Body of pancreas (tissue), 4 donors: ENCODE measurements at regions not wholly inside any gene's neighbourhood (a gene's known extent, or its start where the extent isn't known, plus 50 kb on each side); places are given as distances from the start of the nearest gene placed in this dataset.

ENCODE experiments used
- ATAC-seq: fragments of 150-250 bp; one replicate; pipeline ENCODE4 v1.9.1; 2016
- DNase-seq, 4 donors: peaks; one replicate each; pipeline ENCODE4 v3.0.0-alpha.2; 2019
- H3K27ac ChIP-seq, 4 donors: fragments of 200-600 bp; sonication (generic); 1 replicate in 3 of 4; 2 replicates in 1 of 4; pipeline versions ENCODE4 v1.5.1 to v1.6.1; 2016 to 2019; ENCODE audit warnings: mild to moderate bottlenecking in 1 of 4, mixed read lengths in 1 of 4, moderate library complexity in 1 of 4
- H3K27me3 ChIP-seq, 2 donors: fragments of 200-600 bp; sonication (generic); one replicate each; pipeline ENCODE4 v1.6.0; 2016; ENCODE audit warnings: mild to moderate bottlenecking in 1 of 2
- H3K36me3 ChIP-seq, 2 donors: fragments of 200-600 bp; sonication (generic); replicated peaks in 1 of 2; 2 replicates each; pipeline ENCODE4 v1.5.1; 2016; ENCODE audit warnings: low read depth in 2 of 2; ENCODE audit not compliant: insufficient read depth in 1 of 2
- H3K4me1 ChIP-seq: fragments of 200-600 bp; sonication (generic); one replicate; pipeline ENCODE4 v1.6.0; 2016
- H3K4me3 ChIP-seq, 2 donors: fragments of 200-600 bp; sonication (generic); 1 replicate in 1 of 2; 2 replicates in 1 of 2; pipeline ENCODE4 v1.5.1; 2016 to 2019
- H3K9me3 ChIP-seq, 3 donors: fragments of 200-600 bp; sonication (generic); 1 replicate in 2 of 3; 2 replicates in 1 of 3; pipeline ENCODE4 v1.5.1; 2016
- CTCF ChIP-seq, 7 experiments: fragments of 450-650 bp in 4 of 7; fragments of 200-600 bp in 3 of 7; sonication (generic) in 3 of 7; IDR thresholded peaks; one replicate each; pipeline ENCODE4 v1.5.1; 2016 to 2019; ENCODE audit warnings: antibody characterized with exemption in 7 of 7
- POLR2A ChIP-seq, 3 donors: fragments of 450-650 bp; IDR thresholded peaks; one replicate each; pipeline ENCODE4 v1.6.1; 2016; ENCODE audit warnings: antibody characterized with exemption in 3 of 3, mild to moderate bottlenecking in 2 of 3
- WGBS, 2 donors: methylation state at CpG; one replicate each; pipeline ENCODE4 v1.1.5; 2017; 5-methylcytosine and 5-hydroxymethylcytosine counted together
- intact Hi-C: fragments of 100-400 bp; cut with DNase I; formaldehyde crosslinking; loops from one replicate; pipeline ENCODE4 v1.15.1; 2023

DNA sequence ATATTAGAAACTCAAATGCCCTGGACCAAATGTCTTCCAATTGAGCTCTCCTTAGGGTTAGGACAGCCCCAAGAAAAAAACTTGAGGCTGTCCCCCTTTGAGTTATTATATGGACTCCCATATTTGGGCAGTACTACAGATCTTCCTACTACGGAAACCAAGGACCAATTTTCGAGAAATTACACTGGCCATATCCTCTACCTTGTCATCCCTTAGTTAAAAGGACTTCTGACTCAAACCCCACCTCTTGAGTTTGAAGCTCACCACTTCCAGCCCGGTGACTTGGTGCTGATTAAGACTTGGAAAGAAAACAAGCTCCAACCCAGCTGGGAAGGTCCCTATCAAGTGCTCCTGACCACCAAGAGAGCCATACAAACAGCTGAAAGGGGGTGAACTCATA, 497.0 kb upstream of the GRAMD2B start:
- WGBS, 2 donors = 74 to 85% methylated on average over 3 of the region's 3 CpGs
- Histone ChIP-seq H3K4me1 (no peaks in the 10 kb centered on the region), H3K27ac (no peak overlapping the region), H3K27me3 (no peaks in the 10 kb centered on the region), H3K9me3 (no peaks in the 10 kb centered on the region), H3K4me3 (no peak overlapping the region), H3K36me3 (no peaks in the 10 kb centered on the region)
- DNase-seq (no peak), ATAC-seq (no peak)
- no peak for TF ChIP-seq CTCF (IDR thresholded peaks at IDR 0.05)
- TF ChIP-seq POLR2A (IDR thresholded peaks at IDR 0.05) = no peak
- intact Hi-C loops = no loop called here

GRCh38 chr5:125928663-125929062, 494.5 kb upstream of the GRAMD2B start:
- Histone ChIP-seq H3K9me3 (no peaks in the 10 kb centered on the region), H3K27me3 (no peaks in the 10 kb centered on the region), H3K27ac (no peak overlapping the region), H3K36me3 (no peaks in the 10 kb centered on the region), H3K4me1 (no peaks in the 10 kb centered on the region), H3K4me3 (no peak overlapping the region)
- TF ChIP-seq CTCF (IDR thresholded peaks at IDR 0.05) (no peak), POLR2A (IDR thresholded peaks at IDR 0.05) (no peak)
- ATAC-seq (no peak), DNase-seq (no peak)
- intact Hi-C loops = no loop called here
- 60 to 64% methylated on average over 6 of the region's 6 CpGs for WGBS, 2 donors

- Histone ChIP-seq H3K4me3 (no peak overlapping the region), H3K4me1 (no peaks in the 10 kb centered on the region), H3K27ac (no peak overlapping the region), H3K9me3 (no peaks in the 10 kb centered on the region), H3K27me3 (no peaks in the 10 kb centered on the region), H3K36me3 (no peaks in the 10 kb centered on the region)
- ATAC-seq (no peak), DNase-seq (no peak)
- TF ChIP-seq CTCF (IDR thresholded peaks at IDR 0.05) (no peak), POLR2A (IDR thresholded peaks at IDR 0.05) (no peak)
- intact Hi-C loops = no loop called here
- 82% methylated on average over 5 of the region's 5 CpGs for WGBS, 2 donors
These were observed 473.1 kb upstream of the GRAMD2B start for GRCh38 chr5:125950012-125950615.

DNA sequence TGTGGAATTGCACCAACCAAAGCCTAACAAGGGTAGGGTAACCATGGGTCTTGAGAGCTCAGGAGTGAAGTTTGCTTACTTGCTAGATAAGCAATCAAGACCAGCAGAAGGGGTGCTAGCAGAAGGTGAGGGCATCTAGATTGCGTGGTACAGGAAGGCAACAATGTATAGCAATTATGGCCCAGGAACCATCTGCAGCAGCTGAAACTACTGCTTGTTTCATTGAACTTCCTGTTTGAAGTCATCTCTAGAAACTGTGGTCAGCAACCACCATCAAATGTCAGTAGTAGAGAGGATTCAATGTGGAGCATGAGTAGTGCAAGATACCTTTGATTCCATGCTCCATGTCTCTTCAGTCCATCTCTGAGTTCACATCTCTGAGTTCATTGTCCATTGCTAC, 462.1 kb upstream of the GRAMD2B start:
- WGBS, 2 donors = 70 to 95% methylated on average over 1 of the region's 1 CpG
- Histone ChIP-seq H3K27ac (no peak overlapping the region), H3K36me3 (no peaks in the 10 kb centered on the region), H3K9me3 (no peaks in the 10 kb centered on the region), H3K27me3 (no peaks in the 10 kb centered on the region), H3K4me3 (no peak overlapping the region), H3K4me1 (no peaks in the 10 kb centered on the region)
- ATAC-seq = no peak
- no peak for DNase-seq
- TF ChIP-seq POLR2A (IDR thresholded peaks at IDR 0.05) (no peak), CTCF (IDR thresholded peaks at IDR 0.05) (no peak)
- intact Hi-C loops = no loop called here

DNA sequence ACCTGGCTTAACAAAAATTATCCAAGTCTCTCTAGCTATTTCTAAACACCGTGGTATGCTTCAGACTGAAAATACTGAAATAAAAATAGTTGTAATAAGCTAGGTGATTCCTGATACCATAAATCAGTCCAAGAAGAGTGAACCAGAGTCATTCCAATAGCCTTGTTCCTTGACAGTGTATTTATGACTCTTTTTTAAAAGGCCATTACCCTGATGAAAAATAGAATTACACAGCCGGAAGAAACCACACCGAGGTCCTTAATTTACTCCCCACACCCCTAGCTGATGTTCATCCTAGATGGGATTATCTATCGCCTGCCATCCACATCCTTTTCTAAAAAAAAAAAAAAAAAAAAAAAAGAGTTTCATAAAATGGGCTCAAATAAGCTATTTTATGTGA, 457.6 kb upstream of the GRAMD2B start:
- ATAC-seq (no peak), DNase-seq (no peak)
- WGBS, 2 donors = 83 to 87% methylated on average over 4 of the region's 4 CpGs
- Histone ChIP-seq H3K4me1 (no peaks in the 10 kb centered on the region), H3K27ac (no peak overlapping the region), H3K9me3 (no peaks in the 10 kb centered on the region), H3K36me3 (no peaks in the 10 kb centered on the region), H3K4me3 (no peak overlapping the region), H3K27me3 (no peaks in the 10 kb centered on the region)
- no peak for TF ChIP-seq CTCF (IDR thresholded peaks at IDR 0.05)
- no peak for TF ChIP-seq POLR2A (IDR thresholded peaks at IDR 0.05)
- intact Hi-C loops = no loop called here
